SIG-M5 treated with dmso at 0.1 percent for 504 hours (cell line): ENCODE measurements at regions not wholly inside any gene's neighbourhood (a gene's known extent, or its start where the extent isn't known, plus 50 kb on each side); places are given as distances from the start of the nearest gene placed in this dataset.

Experiments
- DNase-seq: peaks from one replicate; lab custom pipeline; 2025; ENCODE audit not compliant: unreplicated experiment; lab: John Stamatoyannopoulos, UW

GRCh38 chr3:178445139-178445538 lies 91.1 kb upstream of the KCNMB2 start:
- DNase-seq: no peak

- DNase-seq: no peak
Measured at GRCh38 chr3:178446059-178446458, 90.2 kb upstream of the KCNMB2 start.

GRCh38 chr3:178450476-178450875 lies 85.8 kb upstream of the KCNMB2 start:
- no peak for DNase-seq

- DNase-seq: no peak
Measured at GRCh38 chr3:178451799-178452198, 84.4 kb upstream of the KCNMB2 start.

GRCh38 chr3:178454726-178455125 lies 81.5 kb upstream of the KCNMB2 start:
- no peak for DNase-seq

- DNase-seq: no peak
Measured at GRCh38 chr3:178455226-178455625, 81.0 kb upstream of the KCNMB2 start.

- no peak for DNase-seq
Measured at GRCh38 chr3:178455946-178456345, 80.3 kb upstream of the KCNMB2 start.

GRCh38 chr3:178456621-178457285 lies 79.5 kb upstream of the KCNMB2 start:
- DNase-seq: no peak

- DNase-seq: no peak
Measured at GRCh38 chr3:178457511-178457910, 78.7 kb upstream of the KCNMB2 start.

- DNase-seq: no peak
Measured at GRCh38 chr3:178458313-178459037, 77.8 kb upstream of the KCNMB2 start.

- no peak for DNase-seq
Measured at GRCh38 chr3:178459038-178459410, 77.2 kb upstream of the KCNMB2 start.

GRCh38 chr3:178465260-178466180 lies 70.7 kb upstream of the KCNMB2 start:
- DNase-seq: no peak

- DNase-seq: no peak
Measured at GRCh38 chr3:178472941-178473340, 63.3 kb upstream of the KCNMB2 start.

- DNase-seq: no peak
Measured at GRCh38 chr3:178474526-178474925, 61.7 kb upstream of the KCNMB2 start.

GRCh38 chr3:178475062-178475461 lies 61.2 kb upstream of the KCNMB2 start:
- no peak for DNase-seq

GRCh38 chr3:178476886-178477285 lies 59.4 kb upstream of the KCNMB2 start:
- no peak for DNase-seq

GRCh38 chr3:178479446-178479845 lies 56.8 kb upstream of the KCNMB2 start:
- no peak for DNase-seq

GRCh38 chr3:178479860-178480259 lies 56.4 kb upstream of the KCNMB2 start:
- no peak for DNase-seq

GRCh38 chr3:178480274-178480673 lies 56.0 kb upstream of the KCNMB2 start:
- DNase-seq: no peak

- DNase-seq: no peak
Measured at GRCh38 chr3:178480795-178481194, 55.4 kb upstream of the KCNMB2 start.

- no peak for DNase-seq
Measured at GRCh38 chr3:178482981-178483380, 53.3 kb upstream of the KCNMB2 start.

- DNase-seq: no peak
Measured at GRCh38 chr3:178483704-178484103, 52.5 kb upstream of the KCNMB2 start.
